ENCODE measurements at regions not wholly inside any gene's neighbourhood (a gene's known extent, or its start where the extent isn't known, plus 50 kb on each side); places are given as distances from the start of the nearest gene placed in this dataset.

GRCh38 chrX:34491126-34491525, 166.0 kb downstream of the TMEM47 start:
- TF ChIP-seq POLR2A (IDR thresholded peaks at IDR 0.05; ENCODE audit: low read depth, low read length) (no peak), POLR2AphosphoS5 (IDR thresholded peaks at IDR 0.05; ENCODE audit: low read depth, low read length) (no peak), TAF1 (IDR thresholded peaks at IDR 0.05; ENCODE audit: borderline replicate concordance, low read depth, low read length) (no peak)
